Liver (tissue), 8 donors: ENCODE measurements at regions not wholly inside any gene's neighbourhood (a gene's known extent, or its start where the extent isn't known, plus 50 kb on each side); places are given as distances from the start of the nearest gene placed in this dataset.

Experiments used
- DNase-seq: peaks from one replicate; pipeline ENCODE4 v3.0.0-alpha.2; 2017; ENCODE audit warnings: low spot score
- H3K27ac ChIP-seq, 2 donors: one replicate each; pipeline ENCODE4 v1.7.0; 2013; ENCODE audit warnings: inconsistent platforms in 2 of 2, low read length in 2 of 2, control low read depth in 1 of 2, low read depth in 1 of 2, mild to moderate bottlenecking in 1 of 2
- H3K27me3 ChIP-seq, 4 donors: one replicate each; pipeline versions ENCODE4 v1.6.1 to v1.7.0; 2013; ENCODE audit warnings: low read length in 3 of 4, inconsistent platforms in 1 of 4, mild to moderate bottlenecking in 1 of 4, moderate library complexity in 1 of 4; ENCODE audit not compliant: control insufficient read depth in 4 of 4, insufficient read depth in 4 of 4
- H3K36me3 ChIP-seq, 4 donors: one replicate each; pipeline versions ENCODE4 v1.6.1 to v1.7.0; 2013; ENCODE audit warnings: low read length in 3 of 4, mild to moderate bottlenecking in 3 of 4, low read depth in 1 of 4, moderate library complexity in 1 of 4; ENCODE audit not compliant: control insufficient read depth in 4 of 4, insufficient read depth in 3 of 4
- H3K4me1 ChIP-seq, 4 donors: one replicate each; pipeline versions ENCODE4 v1.6.1 to v1.7.0; 2013; ENCODE audit warnings: low read length in 3 of 4, mild to moderate bottlenecking in 3 of 4, moderate library complexity in 1 of 4; ENCODE audit not compliant: control insufficient read depth in 4 of 4, insufficient read depth in 4 of 4
- H3K4me3 ChIP-seq, 3 donors: one replicate each; pipeline versions ENCODE4 v1.6.1 to v1.7.0; 2013; ENCODE audit warnings: low read length in 3 of 3, control low read depth in 1 of 3, low read depth in 1 of 3, mild to moderate bottlenecking in 1 of 3
- H3K9ac ChIP-seq, 2 donors: one replicate each; pipeline ENCODE4 v1.7.0; 2013; ENCODE audit warnings: low read length in 2 of 2, mild to moderate bottlenecking in 2 of 2, moderate library complexity in 2 of 2, control low read depth in 1 of 2, low read depth in 1 of 2
- H3K9me3 ChIP-seq, 4 donors: one replicate each; pipeline versions ENCODE4 v1.6.1 to v1.7.0; 2013; ENCODE audit warnings: low read length in 3 of 4; ENCODE audit not compliant: control insufficient read depth in 4 of 4
- EGR1 ChIP-seq, 2 donors: IDR thresholded peaks; 2 replicates each; pipeline ENCODE4 v1.6.1; 2016 to 2018; ENCODE audit warnings: antibody characterized with exemption in 2 of 2, low read depth in 2 of 2
- FOXA1 ChIP-seq: IDR thresholded peaks from 2 replicates; pipeline ENCODE4 v1.6.1; 2016; ENCODE audit warnings: antibody characterized with exemption
- HNF4A ChIP-seq, 2 donors: conservative IDR thresholded peaks; 2 replicates each; pipeline ENCODE4 v1.6.1; 2016; ENCODE audit warnings: antibody characterized with exemption in 2 of 2, mild to moderate bottlenecking in 2 of 2
- JUND ChIP-seq, 2 donors: IDR thresholded peaks; 2 replicates each; pipeline ENCODE4 v1.6.1; 2016; ENCODE audit warnings: antibody characterized with exemption in 2 of 2
- NR2F2 ChIP-seq: IDR thresholded peaks from 2 replicates; pipeline ENCODE4 v1.6.1; 2016; ENCODE audit warnings: antibody characterized with exemption
- RAD21 ChIP-seq, 2 donors: IDR thresholded peaks; 2 replicates each; pipeline ENCODE4 v1.6.1; 2016; ENCODE audit warnings: antibody characterized with exemption in 2 of 2, mild to moderate bottlenecking in 2 of 2
- TAF1 ChIP-seq: conservative IDR thresholded peaks from 2 replicates; pipeline ENCODE4 v1.6.1; 2016; ENCODE audit warnings: antibody characterized with exemption, mild to moderate bottlenecking
- WGBS: extraction: QIAGEN DNeasy Blood & Tissue Kit; methylation state at CpG from one replicate; pipeline ENCODE4 v1.1.7; 2013; 5-methylcytosine and 5-hydroxymethylcytosine counted together
- TF ChIP-seq, protein P1 (sequence below): fragments of 150-350 bp; IDR thresholded peaks from 2 replicates; pipeline ENCODE4 v1.5.1; 2017; ENCODE audit warnings: improper control_type of control experiment, low read depth, low read length; ENCODE audit not compliant: missing input control
- TF ChIP-seq, protein P2 (sequence below): IDR thresholded peaks from 2 replicates; pipeline ENCODE4 v1.6.1; 2016; ENCODE audit warnings: antibody characterized with exemption
- TF ChIP-seq, protein P3 (sequence below): IDR thresholded peaks from 2 replicates; pipeline ENCODE4 v1.6.1; 2016; ENCODE audit warnings: antibody characterized with exemption, mild to moderate bottlenecking
- TF ChIP-seq, protein P4 (sequence below): IDR thresholded peaks from 2 replicates; pipeline ENCODE4 v1.6.1; 2016; ENCODE audit warnings: antibody characterized with exemption
- donor health status: healthy.
- donor health status: healthy.
- donor health status: healthy.
- donor health status: healthy.
- donor health status: healthy.

DNA sequence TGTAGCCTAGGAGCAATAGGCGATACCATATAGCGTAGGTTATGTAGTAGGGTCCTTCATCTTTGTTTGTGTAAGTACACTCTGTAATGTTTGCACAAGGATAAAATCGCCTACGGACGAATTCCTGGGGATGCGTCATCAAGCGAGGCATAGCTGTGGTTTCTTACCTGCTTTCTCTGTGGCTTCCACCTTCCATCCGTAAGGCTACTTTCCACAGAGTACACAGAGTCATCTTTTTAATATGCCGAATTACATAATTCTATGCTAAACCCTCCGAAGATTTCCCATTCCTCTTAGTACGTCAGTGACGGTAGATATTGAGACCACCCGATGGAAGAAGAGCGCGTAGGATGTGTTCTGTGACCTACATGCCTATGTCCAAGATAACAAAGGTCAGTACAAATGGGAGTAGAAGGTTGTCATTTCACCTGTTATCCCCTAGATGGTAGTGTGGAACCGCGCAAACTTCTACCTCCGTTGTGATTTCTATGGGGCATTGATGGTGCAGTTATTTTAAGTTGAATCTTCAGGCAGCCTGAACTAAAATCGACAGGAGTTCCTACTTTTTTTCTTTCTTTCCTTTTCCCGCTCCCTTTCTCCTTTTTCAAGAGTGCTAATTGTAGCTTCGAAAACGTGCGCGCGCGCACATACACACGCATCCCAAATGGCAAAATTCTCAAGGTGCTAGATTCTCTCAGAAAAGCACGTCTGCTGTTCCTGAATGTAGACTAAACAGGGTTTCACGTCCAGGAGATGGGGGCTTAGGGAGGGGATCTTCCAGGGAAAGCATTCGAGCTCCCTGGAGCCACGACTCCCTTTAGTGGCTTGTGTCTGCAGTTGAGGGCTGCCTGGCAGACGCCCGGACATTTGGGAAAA, 111.7 kb upstream of the MBL2 start:
- H3K27ac ChIP-seq = no peak overlapping the region
- H3K9ac ChIP-seq = no peak overlapping the region
- peak; percentile 48 for DNase-seq
- TF ChIP-seq FOXA1 (no peak), TAF1 (no peak), NR2F2 (peak; percentile 50), HNF4A (conservative IDR thresholded peaks at IDR 0.05) (peak in 1 of 2 donors; percentile 30), RAD21 (IDR thresholded peaks at IDR 0.05) (peak; percentile 95), JUND (IDR thresholded peaks at IDR 0.05) (no peak)
- TF ChIP-seq, protein P1, sequence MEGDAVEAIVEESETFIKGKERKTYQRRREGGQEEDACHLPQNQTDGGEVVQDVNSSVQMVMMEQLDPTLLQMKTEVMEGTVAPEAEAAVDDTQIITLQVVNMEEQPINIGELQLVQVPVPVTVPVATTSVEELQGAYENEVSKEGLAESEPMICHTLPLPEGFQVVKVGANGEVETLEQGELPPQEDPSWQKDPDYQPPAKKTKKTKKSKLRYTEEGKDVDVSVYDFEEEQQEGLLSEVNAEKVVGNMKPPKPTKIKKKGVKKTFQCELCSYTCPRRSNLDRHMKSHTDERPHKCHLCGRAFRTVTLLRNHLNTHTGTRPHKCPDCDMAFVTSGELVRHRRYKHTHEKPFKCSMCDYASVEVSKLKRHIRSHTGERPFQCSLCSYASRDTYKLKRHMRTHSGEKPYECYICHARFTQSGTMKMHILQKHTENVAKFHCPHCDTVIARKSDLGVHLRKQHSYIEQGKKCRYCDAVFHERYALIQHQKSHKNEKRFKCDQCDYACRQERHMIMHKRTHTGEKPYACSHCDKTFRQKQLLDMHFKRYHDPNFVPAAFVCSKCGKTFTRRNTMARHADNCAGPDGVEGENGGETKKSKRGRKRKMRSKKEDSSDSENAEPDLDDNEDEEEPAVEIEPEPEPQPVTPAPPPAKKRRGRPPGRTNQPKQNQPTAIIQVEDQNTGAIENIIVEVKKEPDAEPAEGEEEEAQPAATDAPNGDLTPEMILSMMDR = peak; percentile 79
- TF ChIP-seq, protein P2, sequence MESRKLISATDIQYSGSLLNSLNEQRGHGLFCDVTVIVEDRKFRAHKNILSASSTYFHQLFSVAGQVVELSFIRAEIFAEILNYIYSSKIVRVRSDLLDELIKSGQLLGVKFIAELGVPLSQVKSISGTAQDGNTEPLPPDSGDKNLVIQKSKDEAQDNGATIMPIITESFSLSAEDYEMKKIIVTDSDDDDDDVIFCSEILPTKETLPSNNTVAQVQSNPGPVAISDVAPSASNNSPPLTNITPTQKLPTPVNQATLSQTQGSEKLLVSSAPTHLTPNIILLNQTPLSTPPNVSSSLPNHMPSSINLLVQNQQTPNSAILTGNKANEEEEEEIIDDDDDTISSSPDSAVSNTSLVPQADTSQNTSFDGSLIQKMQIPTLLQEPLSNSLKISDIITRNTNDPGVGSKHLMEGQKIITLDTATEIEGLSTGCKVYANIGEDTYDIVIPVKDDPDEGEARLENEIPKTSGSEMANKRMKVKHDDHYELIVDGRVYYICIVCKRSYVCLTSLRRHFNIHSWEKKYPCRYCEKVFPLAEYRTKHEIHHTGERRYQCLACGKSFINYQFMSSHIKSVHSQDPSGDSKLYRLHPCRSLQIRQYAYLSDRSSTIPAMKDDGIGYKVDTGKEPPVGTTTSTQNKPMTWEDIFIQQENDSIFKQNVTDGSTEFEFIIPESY = no peak
- TF ChIP-seq, protein P3, sequence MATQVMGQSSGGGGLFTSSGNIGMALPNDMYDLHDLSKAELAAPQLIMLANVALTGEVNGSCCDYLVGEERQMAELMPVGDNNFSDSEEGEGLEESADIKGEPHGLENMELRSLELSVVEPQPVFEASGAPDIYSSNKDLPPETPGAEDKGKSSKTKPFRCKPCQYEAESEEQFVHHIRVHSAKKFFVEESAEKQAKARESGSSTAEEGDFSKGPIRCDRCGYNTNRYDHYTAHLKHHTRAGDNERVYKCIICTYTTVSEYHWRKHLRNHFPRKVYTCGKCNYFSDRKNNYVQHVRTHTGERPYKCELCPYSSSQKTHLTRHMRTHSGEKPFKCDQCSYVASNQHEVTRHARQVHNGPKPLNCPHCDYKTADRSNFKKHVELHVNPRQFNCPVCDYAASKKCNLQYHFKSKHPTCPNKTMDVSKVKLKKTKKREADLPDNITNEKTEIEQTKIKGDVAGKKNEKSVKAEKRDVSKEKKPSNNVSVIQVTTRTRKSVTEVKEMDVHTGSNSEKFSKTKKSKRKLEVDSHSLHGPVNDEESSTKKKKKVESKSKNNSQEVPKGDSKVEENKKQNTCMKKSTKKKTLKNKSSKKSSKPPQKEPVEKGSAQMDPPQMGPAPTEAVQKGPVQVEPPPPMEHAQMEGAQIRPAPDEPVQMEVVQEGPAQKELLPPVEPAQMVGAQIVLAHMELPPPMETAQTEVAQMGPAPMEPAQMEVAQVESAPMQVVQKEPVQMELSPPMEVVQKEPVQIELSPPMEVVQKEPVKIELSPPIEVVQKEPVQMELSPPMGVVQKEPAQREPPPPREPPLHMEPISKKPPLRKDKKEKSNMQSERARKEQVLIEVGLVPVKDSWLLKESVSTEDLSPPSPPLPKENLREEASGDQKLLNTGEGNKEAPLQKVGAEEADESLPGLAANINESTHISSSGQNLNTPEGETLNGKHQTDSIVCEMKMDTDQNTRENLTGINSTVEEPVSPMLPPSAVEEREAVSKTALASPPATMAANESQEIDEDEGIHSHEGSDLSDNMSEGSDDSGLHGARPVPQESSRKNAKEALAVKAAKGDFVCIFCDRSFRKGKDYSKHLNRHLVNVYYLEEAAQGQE = no peak
- no peaks in the 10 kb centered on the region for H3K36me3 ChIP-seq
- H3K4me1 ChIP-seq = no peaks in the 10 kb centered on the region
- H3K9me3 ChIP-seq = no peaks in the 10 kb centered on the region
- no peak overlapping the region for H3K4me3 ChIP-seq
- 26% methylated on average over 33 of the region's 33 CpGs for WGBS
- peaks cover 0 to 3% (median 0%) of the 10 kb centered on the region in 4 donors for H3K27me3 ChIP-seq

DNA sequence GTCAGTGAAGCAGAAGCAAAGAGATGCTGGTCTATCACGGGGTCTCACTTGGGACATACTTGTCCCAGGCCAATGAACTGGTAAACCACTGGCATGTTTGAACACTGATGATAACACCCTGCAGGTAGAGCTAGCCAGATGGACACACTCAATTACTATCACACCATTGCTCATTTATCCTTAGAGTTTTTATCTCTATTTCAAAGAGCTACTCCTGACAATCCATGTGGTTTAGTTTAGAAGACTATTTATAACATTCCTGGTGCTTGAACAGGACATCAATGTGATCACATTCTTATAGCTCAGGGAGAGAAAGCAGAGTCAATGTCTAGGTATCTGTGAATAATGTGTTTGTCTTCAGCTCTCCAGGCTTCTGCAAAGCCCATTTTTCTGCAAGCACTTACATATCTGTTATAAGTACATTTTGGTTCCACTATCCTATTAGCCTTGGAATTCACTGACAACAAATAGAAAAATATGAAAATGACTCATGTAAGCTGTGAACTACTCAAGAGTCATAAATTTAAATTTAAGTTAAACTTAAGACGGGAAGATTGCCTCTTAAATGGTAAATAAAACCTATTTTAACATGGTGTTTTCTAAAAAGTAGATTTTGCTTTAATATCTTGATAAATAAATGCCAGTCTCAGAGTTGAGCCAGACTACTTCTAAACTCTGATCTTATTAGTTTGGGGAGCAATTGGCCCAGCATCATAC, 106.7 kb upstream of the MBL2 start:
- Histone ChIP-seq H3K4me1 (no peaks in the 10 kb centered on the region), H3K9ac (no peak overlapping the region), H3K4me3 (no peak overlapping the region), H3K9me3 (no peaks in the 10 kb centered on the region), H3K27ac (no peak overlapping the region), H3K27me3 (peaks cover 0 to 3% (median 0%) of the 10 kb centered on the region in 4 donors), H3K36me3 (no peaks in the 10 kb centered on the region)
- 66% methylated on average over 2 of the region's 2 CpGs for WGBS
- DNase-seq = no peak
- TF ChIP-seq JUND (IDR thresholded peaks at IDR 0.05) = no peak
- TF ChIP-seq, protein P4, sequence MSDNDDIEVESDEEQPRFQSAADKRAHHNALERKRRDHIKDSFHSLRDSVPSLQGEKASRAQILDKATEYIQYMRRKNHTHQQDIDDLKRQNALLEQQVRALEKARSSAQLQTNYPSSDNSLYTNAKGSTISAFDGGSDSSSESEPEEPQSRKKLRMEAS = no peak
- TF ChIP-seq, protein P1 = no peak
- TF ChIP-seq, protein P2 = no peak
- no peak for TF ChIP-seq FOXA1
- TF ChIP-seq, protein P3 = no peak
- TF ChIP-seq EGR1 (IDR thresholded peaks at IDR 0.05; ENCODE audit: low read depth in 2 of 2) = no peak
